ENCODE measurements at regions not wholly inside any gene's neighbourhood (a gene's known extent, or its start where the extent isn't known, plus 50 kb on each side); places are given as distances from the start of the nearest gene placed in this dataset.

GRCh38 chr7:115478426-115478825 lies 552.1 kb downstream of the TFEC start (continued):
- TF ChIP-seq ZNF596 (tag by site-specific recombination; IDR thresholded peaks at IDR 0.05) (no peak), ZNF629 (tag by site-specific recombination; IDR thresholded peaks at IDR 0.05) (no peak), ZNF266 (tag by site-specific recombination; IDR thresholded peaks at IDR 0.05; ENCODE audit: low read depth) (no peak), GFI1B (tag by site-specific recombination; IDR thresholded peaks at IDR 0.05) (no peak), ZNF423 (tag by site-specific recombination; IDR thresholded peaks at IDR 0.05) (no peak), ZNF558 (tag by site-specific recombination; IDR thresholded peaks at IDR 0.05) (no peak), ZNF157 (tag by site-specific recombination; IDR thresholded peaks at IDR 0.05) (no peak), ZNF610 (tag by site-specific recombination; IDR thresholded peaks at IDR 0.05; ENCODE audit: borderline replicate concordance) (no peak), ZNF175 (tag by site-specific recombination; IDR thresholded peaks at IDR 0.05) (no peak)

- no peaks in the 10 kb centered on the region; the same call in 1 of the 2 replicates for H3K4me1 ChIP-seq (ENCODE audit: control insufficient read depth, insufficient read depth, low read length)
- ChIA-PET POLR2A (interaction anchor here (0.6 kb wide), 1 partner anchor 33 kb away, joined by 3 read pairs; no protein-coding TSS in a partner anchor), CTCF (interaction anchor here (0.6 kb wide), 1 partner anchor 83 kb away, joined by 3 read pairs; no protein-coding TSS in a partner anchor)
- H3K36me3 ChIP-seq (ENCODE audit: control insufficient read depth in 2 of 2, insufficient read depth in 1 of 2, low read length in 2 of 2), result no peaks in the 10 kb centered on the region
- TF ChIP-seq KLF7 (tag by site-specific recombination; IDR thresholded peaks at IDR 0.05; ENCODE audit: borderline replicate concordance) (no peak), ZBTB26 (tag by site-specific recombination; optimal IDR thresholded peaks at IDR 0.05) (peak; percentile 59), ZNF169 (tag by site-specific recombination; IDR thresholded peaks at IDR 0.05) (no peak), WT1 (tag by site-specific recombination; IDR thresholded peaks at IDR 0.05) (no peak), ZNF266 (tag by site-specific recombination; IDR thresholded peaks at IDR 0.05; ENCODE audit: low read depth) (no peak), ZNF341 (tag by site-specific recombination; IDR thresholded peaks at IDR 0.05; ENCODE audit: low read depth) (no peak), ZNF501 (tag by site-specific recombination; IDR thresholded peaks at IDR 0.05) (no peak), ZNF777 (tag by site-specific recombination; IDR thresholded peaks at IDR 0.05; ENCODE audit: borderline replicate concordance) (peak; percentile 45; the same call in 1 of the 2 replicates), ZNF664 (tag by site-specific recombination; IDR thresholded peaks at IDR 0.05) (no peak), KLF10 (tag by site-specific recombination; IDR thresholded peaks at IDR 0.05) (no peak), ZNF621 (tag by site-specific recombination; IDR thresholded peaks at IDR 0.05) (no peak), ZBTB8A (tag by site-specific recombination; IDR thresholded peaks at IDR 0.05) (0 out of 2 replicates have a peak, but pooled peaks have one; percentile 14), ZNF26 (tag by site-specific recombination; IDR thresholded peaks at IDR 0.05) (no peak), ZNF600 (tag by site-specific recombination; IDR thresholded peaks at IDR 0.05) (no peak), AEBP2 (tag by site-specific recombination; IDR thresholded peaks at IDR 0.05; ENCODE audit: borderline replicate concordance) (no peak), ZNF112 (tag by site-specific recombination; IDR thresholded peaks at IDR 0.05) (no peak), ZNF335 (tag by site-specific recombination; conservative IDR thresholded peaks at IDR 0.05) (peak; percentile 77), SP3 (tag by site-specific recombination; IDR thresholded peaks at IDR 0.05) (0 out of 2 replicates have a peak, but pooled peaks have one; percentile 23), ZNF76 (tag by site-specific recombination; IDR thresholded peaks at IDR 0.05; ENCODE audit: borderline replicate concordance, low read depth) (no peak), ZNF510 (tag by site-specific recombination; IDR thresholded peaks at IDR 0.05; ENCODE audit: insufficient replicate concordance) (no peak), ZNF324 (tag by site-specific recombination; IDR thresholded peaks at IDR 0.05) (no peak), ZNF514 (tag by site-specific recombination; IDR thresholded peaks at IDR 0.05) (no peak)
- peak overlapping the region; percentile 41; the same call in 1 of the 2 replicates for H3K27ac ChIP-seq (ENCODE audit: extremely low read depth, low read depth, low read length)
- H3K4me3 ChIP-seq (ENCODE audit: low read depth, low read length), result peak overlapping the region; percentile 22
- no peaks in the 10 kb centered on the region for H3K9me3 ChIP-seq (ENCODE audit: control insufficient read depth, insufficient read depth, low read depth, low read length)
Observed at GRCh38 chr7:115477193-115477651, 553.3 kb downstream of the TFEC start.
